ENCODE measurements at regions not wholly inside any gene's neighbourhood (a gene's known extent, or its start where the extent isn't known, plus 50 kb on each side); places are given as distances from the start of the nearest gene placed in this dataset.

DNA sequence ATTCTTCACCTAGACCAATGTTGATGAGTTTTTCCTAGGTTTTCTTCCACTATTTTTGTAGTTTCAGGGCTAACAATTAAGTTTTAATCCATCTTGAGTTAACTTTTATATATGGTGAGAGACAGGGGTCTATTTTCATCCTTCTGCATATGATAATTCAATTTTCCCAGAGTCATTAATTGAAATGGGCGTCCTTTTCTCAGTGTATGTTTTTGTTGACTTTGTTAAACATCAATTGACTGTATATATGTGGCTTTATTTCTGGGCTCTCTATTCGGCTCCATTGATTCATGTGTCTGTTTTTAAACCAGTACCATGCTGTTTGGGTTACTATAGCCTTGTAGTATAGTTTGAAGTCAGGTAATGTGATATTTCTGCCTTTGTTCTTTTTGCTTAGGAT is 282.1 kb downstream of the INSC start:
- TF ChIP-seq POLR2A (IDR thresholded peaks at IDR 0.05), result no peak
- TF ChIP-seq, protein P1, sequence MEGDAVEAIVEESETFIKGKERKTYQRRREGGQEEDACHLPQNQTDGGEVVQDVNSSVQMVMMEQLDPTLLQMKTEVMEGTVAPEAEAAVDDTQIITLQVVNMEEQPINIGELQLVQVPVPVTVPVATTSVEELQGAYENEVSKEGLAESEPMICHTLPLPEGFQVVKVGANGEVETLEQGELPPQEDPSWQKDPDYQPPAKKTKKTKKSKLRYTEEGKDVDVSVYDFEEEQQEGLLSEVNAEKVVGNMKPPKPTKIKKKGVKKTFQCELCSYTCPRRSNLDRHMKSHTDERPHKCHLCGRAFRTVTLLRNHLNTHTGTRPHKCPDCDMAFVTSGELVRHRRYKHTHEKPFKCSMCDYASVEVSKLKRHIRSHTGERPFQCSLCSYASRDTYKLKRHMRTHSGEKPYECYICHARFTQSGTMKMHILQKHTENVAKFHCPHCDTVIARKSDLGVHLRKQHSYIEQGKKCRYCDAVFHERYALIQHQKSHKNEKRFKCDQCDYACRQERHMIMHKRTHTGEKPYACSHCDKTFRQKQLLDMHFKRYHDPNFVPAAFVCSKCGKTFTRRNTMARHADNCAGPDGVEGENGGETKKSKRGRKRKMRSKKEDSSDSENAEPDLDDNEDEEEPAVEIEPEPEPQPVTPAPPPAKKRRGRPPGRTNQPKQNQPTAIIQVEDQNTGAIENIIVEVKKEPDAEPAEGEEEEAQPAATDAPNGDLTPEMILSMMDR (IDR thresholded peaks at IDR 0.05), result no peak
